ENCODE measurements at regions not wholly inside any gene's neighbourhood (a gene's known extent, or its start where the extent isn't known, plus 50 kb on each side); places are given as distances from the start of the nearest gene placed in this dataset.

GRCh38 chr7:155218276-155219153 is 79.2 kb upstream of the INSIG1 start:
- Histone ChIP-seq H3K9me3 (no peaks in the 10 kb centered on the region), H3K4me3 (no peak overlapping the region), H3K36me3 (no peaks in the 10 kb centered on the region), H3K27me3 (no peaks in the 10 kb centered on the region)
- DNase-seq: no peak

- no peak for DNase-seq
- no peaks in the 10 kb centered on the region for H3K36me3 ChIP-seq
- H3K9me3 ChIP-seq: no peaks in the 10 kb centered on the region
- H3K4me3 ChIP-seq: no peak overlapping the region
- H3K27me3 ChIP-seq: no peaks in the 10 kb centered on the region
Measured at GRCh38 chr7:155219154-155219531, 78.5 kb upstream of the INSIG1 start.

- no peaks in the 10 kb centered on the region for H3K27me3 ChIP-seq
- H3K9me3 ChIP-seq: no peaks in the 10 kb centered on the region
- DNase-seq: peak; percentile 68
- no peaks in the 10 kb centered on the region for H3K36me3 ChIP-seq
- no peak overlapping the region for H3K4me3 ChIP-seq
Measured at GRCh38 chr7:155219947-155220769, 77.5 kb upstream of the INSIG1 start.

GRCh38 chr7:155220903-155221302 is 76.8 kb upstream of the INSIG1 start:
- Histone ChIP-seq H3K9me3 (no peaks in the 10 kb centered on the region), H3K36me3 (no peaks in the 10 kb centered on the region), H3K4me3 (no peak overlapping the region), H3K27me3 (no peaks in the 10 kb centered on the region)
- no peak for DNase-seq

- no peaks in the 10 kb centered on the region for H3K27me3 ChIP-seq
- no peaks in the 10 kb centered on the region for H3K9me3 ChIP-seq
- H3K36me3 ChIP-seq: no peaks in the 10 kb centered on the region
- H3K4me3 ChIP-seq: no peak overlapping the region
- no peak for DNase-seq
Measured at GRCh38 chr7:155221547-155221946, 76.1 kb upstream of the INSIG1 start.

GRCh38 chr7:155222061-155222460 is 75.6 kb upstream of the INSIG1 start:
- Histone ChIP-seq H3K27me3 (no peaks in the 10 kb centered on the region), H3K9me3 (no peaks in the 10 kb centered on the region), H3K4me3 (no peak overlapping the region), H3K36me3 (no peaks in the 10 kb centered on the region)
- no peak for DNase-seq

- no peak overlapping the region for H3K4me3 ChIP-seq
- no peaks in the 10 kb centered on the region for H3K9me3 ChIP-seq
- no peaks in the 10 kb centered on the region for H3K27me3 ChIP-seq
- no peaks in the 10 kb centered on the region for H3K36me3 ChIP-seq
- DNase-seq: peak; percentile 24
Measured at GRCh38 chr7:155222573-155222972, 75.1 kb upstream of the INSIG1 start.

GRCh38 chr7:155223021-155223420 is 74.7 kb upstream of the INSIG1 start:
- Histone ChIP-seq H3K27me3 (no peaks in the 10 kb centered on the region), H3K9me3 (no peaks in the 10 kb centered on the region), H3K36me3 (no peaks in the 10 kb centered on the region), H3K4me3 (no peak overlapping the region)
- no peak for DNase-seq

GRCh38 chr7:155223503-155223902 is 74.2 kb upstream of the INSIG1 start:
- no peak overlapping the region for H3K4me3 ChIP-seq
- H3K27me3 ChIP-seq: no peaks in the 10 kb centered on the region
- DNase-seq: no peak

GRCh38 chr7:155224116-155224811 is 73.4 kb upstream of the INSIG1 start:
- Histone ChIP-seq H3K4me3 (no peak overlapping the region), H3K9me3 (no peaks in the 10 kb centered on the region), H3K27me3 (no peaks in the 10 kb centered on the region), H3K36me3 (no peaks in the 10 kb centered on the region)
- no peak for DNase-seq

More at GRCh38 chr7:155223503-155223902, 74.2 kb upstream of the INSIG1 start:
- H3K9me3 ChIP-seq: no peaks in the 10 kb centered on the region
- H3K36me3 ChIP-seq: no peaks in the 10 kb centered on the region

- Histone ChIP-seq H3K27me3 (no peaks in the 10 kb centered on the region), H3K4me3 (no peak overlapping the region), H3K36me3 (no peaks in the 10 kb centered on the region), H3K9me3 (no peaks in the 10 kb centered on the region)
- DNase-seq: no peak
Measured at GRCh38 chr7:155225095-155225494, 72.6 kb upstream of the INSIG1 start.

GRCh38 chr7:155225516-155225915 is 72.2 kb upstream of the INSIG1 start:
- Histone ChIP-seq H3K4me3 (no peak overlapping the region), H3K9me3 (no peaks in the 10 kb centered on the region), H3K27me3 (no peaks in the 10 kb centered on the region), H3K36me3 (no peaks in the 10 kb centered on the region)
- no peak for DNase-seq

GRCh38 chr7:155226261-155227003 is 71.2 kb upstream of the INSIG1 start:
- Histone ChIP-seq H3K4me3 (no peak overlapping the region), H3K9me3 (no peaks in the 10 kb centered on the region), H3K36me3 (no peaks in the 10 kb centered on the region), H3K27me3 (no peaks in the 10 kb centered on the region)
- no peak for DNase-seq

GRCh38 chr7:155227004-155227787 is 70.5 kb upstream of the INSIG1 start:
- DNase-seq: no peak
- Histone ChIP-seq H3K27me3 (no peaks in the 10 kb centered on the region), H3K9me3 (no peaks in the 10 kb centered on the region), H3K4me3 (no peak overlapping the region), H3K36me3 (no peaks in the 10 kb centered on the region)

GRCh38 chr7:155227788-155228458 is 69.8 kb upstream of the INSIG1 start:
- Histone ChIP-seq H3K36me3 (no peaks in the 10 kb centered on the region), H3K4me3 (no peak overlapping the region), H3K9me3 (no peaks in the 10 kb centered on the region), H3K27me3 (no peaks in the 10 kb centered on the region)
- no peak for DNase-seq

Measured in MG63 (cell line).